ENCODE measurements at regions not wholly inside any gene's neighbourhood (a gene's known extent, or its start where the extent isn't known, plus 50 kb on each side); places are given as distances from the start of the nearest gene placed in this dataset.

GRCh38 chr21:16378525-16378924 lies 648.7 kb downstream of the USP25 start:
- TF ChIP-seq, protein P1, sequence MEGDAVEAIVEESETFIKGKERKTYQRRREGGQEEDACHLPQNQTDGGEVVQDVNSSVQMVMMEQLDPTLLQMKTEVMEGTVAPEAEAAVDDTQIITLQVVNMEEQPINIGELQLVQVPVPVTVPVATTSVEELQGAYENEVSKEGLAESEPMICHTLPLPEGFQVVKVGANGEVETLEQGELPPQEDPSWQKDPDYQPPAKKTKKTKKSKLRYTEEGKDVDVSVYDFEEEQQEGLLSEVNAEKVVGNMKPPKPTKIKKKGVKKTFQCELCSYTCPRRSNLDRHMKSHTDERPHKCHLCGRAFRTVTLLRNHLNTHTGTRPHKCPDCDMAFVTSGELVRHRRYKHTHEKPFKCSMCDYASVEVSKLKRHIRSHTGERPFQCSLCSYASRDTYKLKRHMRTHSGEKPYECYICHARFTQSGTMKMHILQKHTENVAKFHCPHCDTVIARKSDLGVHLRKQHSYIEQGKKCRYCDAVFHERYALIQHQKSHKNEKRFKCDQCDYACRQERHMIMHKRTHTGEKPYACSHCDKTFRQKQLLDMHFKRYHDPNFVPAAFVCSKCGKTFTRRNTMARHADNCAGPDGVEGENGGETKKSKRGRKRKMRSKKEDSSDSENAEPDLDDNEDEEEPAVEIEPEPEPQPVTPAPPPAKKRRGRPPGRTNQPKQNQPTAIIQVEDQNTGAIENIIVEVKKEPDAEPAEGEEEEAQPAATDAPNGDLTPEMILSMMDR (IDR thresholded peaks at IDR 0.05) = no peak
- TF ChIP-seq POLR2A (IDR thresholded peaks at IDR 0.05) = no peak
